WERI-Rb-1 (cell line): ENCODE measurements at regions not wholly inside any gene's neighbourhood (a gene's known extent, or its start where the extent isn't known, plus 50 kb on each side); places are given as distances from the start of the nearest gene placed in this dataset.

Experiments
- DNase-seq: peaks from one replicate; pipeline ENCODE4 v3.0.0-alpha.2; 2020
- H3K27ac ChIP-seq: fragments of 250-450 bp; sonication (Bioruptor Pico); 2 replicates; pipeline ENCODE4 v1.5.1; 2020; ENCODE audit warnings: mild to moderate bottlenecking, moderate library complexity
- H3K27me3 ChIP-seq: fragments of 250-450 bp; sonication (Bioruptor Pico); 2 replicates; pipeline ENCODE4 v1.5.1; 2021; ENCODE audit warnings: mild to moderate bottlenecking, low read depth, moderate library complexity; ENCODE audit not compliant: insufficient read depth, severe bottlenecking
- H3K36me3 ChIP-seq: fragments of 250-450 bp; sonication (Bioruptor Pico); 2 replicates; pipeline ENCODE4 v1.5.1; 2020; ENCODE audit warnings: mild to moderate bottlenecking, moderate library complexity
- H3K4me3 ChIP-seq: 2 replicates; pipeline ENCODE4 v1.5.1; 2011; ENCODE audit warnings: low read depth, mild to moderate bottlenecking, control low read depth, low read length
- H3K9me3 ChIP-seq: fragments of 250-450 bp; sonication (Bioruptor Pico); 2 replicates; pipeline ENCODE4 v1.5.1; 2021; ENCODE audit warnings: mild to moderate bottlenecking, moderate library complexity; ENCODE audit not compliant: severe bottlenecking
- CTCF ChIP-seq: IDR thresholded peaks from 2 replicates; pipeline ENCODE4 v1.5.1; 2011; ENCODE audit warnings: low read depth, mild to moderate bottlenecking, control low read depth, inconsistent platforms, low read length

- no peaks in the 10 kb centered on the region for H3K36me3 ChIP-seq
- no peak overlapping the region for H3K4me3 ChIP-seq
- no peak overlapping the region for H3K27ac ChIP-seq
- DNase-seq: no peak
- no peak for TF ChIP-seq CTCF
- no peaks in the 10 kb centered on the region for H3K27me3 ChIP-seq
- no peaks in the 10 kb centered on the region for H3K9me3 ChIP-seq
Observed at GRCh38 chr5:89706731-89707130, 702.8 kb downstream of the CETN3 start.

GRCh38 chr5:89703817-89704216, 705.7 kb downstream of the CETN3 start:
- Histone ChIP-seq H3K27me3 (no peaks in the 10 kb centered on the region), H3K4me3 (no peak overlapping the region), H3K27ac (no peak overlapping the region), H3K36me3 (no peaks in the 10 kb centered on the region), H3K9me3 (no peaks in the 10 kb centered on the region)
- TF ChIP-seq CTCF: no peak
- no peak for DNase-seq

DNA sequence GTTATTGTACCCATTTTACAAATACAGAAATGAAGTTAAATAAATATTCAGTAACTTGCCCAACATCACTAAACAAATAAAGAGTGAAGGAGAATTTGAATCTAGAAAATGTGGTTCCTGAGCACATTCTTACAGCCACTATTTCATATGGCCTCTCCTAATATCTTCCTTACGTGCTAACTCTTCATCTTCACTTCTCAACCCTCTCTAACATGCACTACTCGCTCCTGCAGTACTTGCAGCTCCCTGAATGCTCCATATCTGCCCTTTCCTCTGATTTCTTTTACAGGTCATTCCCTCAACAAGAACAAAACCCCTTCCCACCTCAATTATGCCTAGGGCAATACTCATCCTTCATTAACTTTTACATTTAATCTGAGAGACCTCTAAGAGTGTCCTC, 711.5 kb downstream of the CETN3 start:
- Histone ChIP-seq H3K4me3 (no peak overlapping the region), H3K27me3 (no peaks in the 10 kb centered on the region), H3K9me3 (no peaks in the 10 kb centered on the region), H3K27ac (no peak overlapping the region), H3K36me3 (no peaks in the 10 kb centered on the region)
- TF ChIP-seq CTCF: no peak
- no peak for DNase-seq

GRCh38 chr5:89697581-89697980, 712.0 kb downstream of the CETN3 start:
- Histone ChIP-seq H3K27me3 (no peaks in the 10 kb centered on the region), H3K27ac (no peak overlapping the region), H3K36me3 (no peaks in the 10 kb centered on the region), H3K9me3 (no peaks in the 10 kb centered on the region), H3K4me3 (no peak overlapping the region)
- TF ChIP-seq CTCF: no peak
- DNase-seq: no peak

DNA sequence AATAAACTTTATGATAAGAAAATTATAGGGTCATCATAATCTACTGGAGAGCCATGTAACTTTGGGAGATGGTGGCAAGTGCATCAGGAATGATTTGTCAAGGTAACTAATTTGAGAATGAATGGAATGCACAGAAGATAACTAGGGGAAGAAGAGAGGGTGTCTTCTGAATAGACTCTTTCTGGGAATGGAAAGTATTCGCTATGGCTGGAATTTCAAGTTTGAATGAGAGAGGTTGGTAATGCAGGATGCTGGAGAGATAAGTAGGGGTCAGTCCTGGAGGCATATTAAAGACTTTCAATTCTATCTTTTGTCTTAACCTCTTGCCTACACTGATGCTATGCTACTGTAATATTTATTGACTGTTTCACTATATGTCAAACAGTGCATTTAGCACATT, 714.2 kb downstream of the CETN3 start:
- no peak for DNase-seq
- TF ChIP-seq CTCF: no peak
- H3K27ac ChIP-seq: no peak overlapping the region
- no peaks in the 10 kb centered on the region for H3K36me3 ChIP-seq
- H3K27me3 ChIP-seq: no peaks in the 10 kb centered on the region
- no peak overlapping the region for H3K4me3 ChIP-seq
- H3K9me3 ChIP-seq: no peaks in the 10 kb centered on the region

GRCh38 chr5:89694026-89694550, 715.5 kb downstream of the CETN3 start:
- no peak for DNase-seq
- Histone ChIP-seq H3K27ac (no peak overlapping the region), H3K4me3 (no peak overlapping the region), H3K36me3 (no peaks in the 10 kb centered on the region), H3K27me3 (no peaks in the 10 kb centered on the region), H3K9me3 (no peaks in the 10 kb centered on the region)
- no peak for TF ChIP-seq CTCF
